ENCODE measurements at regions not wholly inside any gene's neighbourhood (a gene's known extent, or its start where the extent isn't known, plus 50 kb on each side); places are given as distances from the start of the nearest gene placed in this dataset.

DNA sequence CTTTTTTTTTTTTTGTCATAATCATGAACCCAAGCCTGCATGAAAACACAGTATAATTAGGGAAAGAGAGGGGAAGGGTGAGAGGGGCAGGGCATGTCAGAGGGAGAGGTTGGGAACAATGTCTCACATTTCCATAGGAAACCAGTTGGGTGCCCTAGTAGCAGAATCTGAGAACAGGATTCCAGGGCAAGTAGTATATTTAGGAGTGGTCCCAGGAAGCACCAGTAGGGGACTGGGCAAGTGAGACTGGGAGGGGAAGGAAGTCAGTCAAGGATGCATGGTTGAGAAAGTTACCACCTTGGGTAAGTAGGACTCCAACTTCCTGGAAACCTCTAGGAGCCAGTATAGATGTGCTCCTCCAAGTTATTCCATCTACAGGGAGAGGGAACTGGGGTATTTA lies 88.6 kb upstream of the MAFB start:
- TF ChIP-seq CTCF (IDR thresholded peaks at IDR 0.05) (no peak), POLR2AphosphoS5 (IDR thresholded peaks at IDR 0.05) (no peak), EP300 (IDR thresholded peaks at IDR 0.05) (no peak)
